RWPE2 (cell line): ENCODE measurements at regions not wholly inside any gene's neighbourhood (a gene's known extent, or its start where the extent isn't known, plus 50 kb on each side); places are given as distances from the start of the nearest gene placed in this dataset.
"Not testable (repeated sequence)": the region's sequence is repeated elsewhere in the genome, so short reads cannot be mapped to it uniquely, and the experiment has no call there.

Experiments used
- ATAC-seq: fragments of 200-7000 bp; cut with Tn5 transposase; 3 replicates; pipeline ENCODE4 v1.9.1; 2021; ENCODE audit warnings: low read depth
- DNase-seq: peaks from one replicate; pipeline ENCODE4 v3.0.0-alpha.2; 2020; ENCODE audit warnings: low spot score
- H3K27ac ChIP-seq: fragments of 450-650 bp; 2 replicates; pipeline ENCODE4 v1.5.1; 2017; ENCODE audit warnings: mild to moderate bottlenecking; ENCODE audit not compliant: poor library complexity, severe bottlenecking
- H3K27me3 ChIP-seq: fragments of 250-450 bp; sonication (Bioruptor Pico); 2 replicates; pipeline ENCODE4 v1.5.1; 2021; ENCODE audit warnings: mild to moderate bottlenecking, moderate library complexity; ENCODE audit not compliant: insufficient read depth, poor library complexity, severe bottlenecking
- H3K36me3 ChIP-seq: fragments of 250-450 bp; sonication (Bioruptor Pico); 2 replicates; pipeline ENCODE4 v1.5.1; 2020; ENCODE audit warnings: low read depth, mild to moderate bottlenecking, moderate library complexity
- H3K4me1 ChIP-seq: fragments of 250-450 bp; sonication (Bioruptor Pico); 2 replicates; pipeline ENCODE4 v1.5.1; 2021; ENCODE audit warnings: mild to moderate bottlenecking, moderate library complexity; ENCODE audit not compliant: insufficient read depth, poor library complexity, severe bottlenecking
- H3K4me3 ChIP-seq: fragments of 250-450 bp; sonication (Bioruptor Pico); 2 replicates; pipeline ENCODE4 v1.5.1; 2021; ENCODE audit warnings: mild to moderate bottlenecking, moderate library complexity; ENCODE audit not compliant: severe bottlenecking
- H3K9me3 ChIP-seq: fragments of 250-450 bp; sonication (Bioruptor Pico); 2 replicates; pipeline ENCODE4 v1.5.1; 2021; ENCODE audit warnings: mild to moderate bottlenecking, moderate library complexity; ENCODE audit not compliant: severe bottlenecking

DNA sequence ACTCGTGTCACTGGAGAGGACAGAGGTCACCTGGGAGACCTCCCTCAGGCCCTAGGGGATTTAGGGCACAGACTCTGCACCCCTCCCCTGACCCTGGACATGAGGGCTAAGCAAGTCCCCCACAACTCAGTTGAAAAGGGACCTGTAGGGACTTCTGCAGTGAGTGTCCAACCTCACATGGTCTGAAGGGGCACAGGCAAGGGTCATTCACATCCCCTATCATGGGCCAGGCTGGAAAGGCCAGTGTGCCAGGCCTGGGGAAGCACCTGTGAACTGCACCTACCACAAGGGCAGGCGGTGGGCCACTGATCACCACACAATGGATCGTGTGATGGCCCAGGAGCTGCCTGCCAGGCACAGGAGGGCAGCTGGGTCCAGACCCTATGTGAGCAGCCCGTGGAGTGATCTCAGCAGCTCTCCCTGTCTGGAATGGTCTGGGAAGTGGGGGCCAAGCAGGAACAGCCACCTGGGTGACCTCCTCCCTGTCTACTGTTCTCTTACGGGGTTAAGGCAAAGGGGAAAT lies 1502.6 kb upstream of the TPTE start:
- not testable (repeated sequence) for DNase-seq, H3K4me1 ChIP-seq, ATAC-seq, H3K36me3 ChIP-seq, H3K4me3 ChIP-seq, H3K27ac ChIP-seq, H3K9me3 ChIP-seq, H3K27me3 ChIP-seq

DNA sequence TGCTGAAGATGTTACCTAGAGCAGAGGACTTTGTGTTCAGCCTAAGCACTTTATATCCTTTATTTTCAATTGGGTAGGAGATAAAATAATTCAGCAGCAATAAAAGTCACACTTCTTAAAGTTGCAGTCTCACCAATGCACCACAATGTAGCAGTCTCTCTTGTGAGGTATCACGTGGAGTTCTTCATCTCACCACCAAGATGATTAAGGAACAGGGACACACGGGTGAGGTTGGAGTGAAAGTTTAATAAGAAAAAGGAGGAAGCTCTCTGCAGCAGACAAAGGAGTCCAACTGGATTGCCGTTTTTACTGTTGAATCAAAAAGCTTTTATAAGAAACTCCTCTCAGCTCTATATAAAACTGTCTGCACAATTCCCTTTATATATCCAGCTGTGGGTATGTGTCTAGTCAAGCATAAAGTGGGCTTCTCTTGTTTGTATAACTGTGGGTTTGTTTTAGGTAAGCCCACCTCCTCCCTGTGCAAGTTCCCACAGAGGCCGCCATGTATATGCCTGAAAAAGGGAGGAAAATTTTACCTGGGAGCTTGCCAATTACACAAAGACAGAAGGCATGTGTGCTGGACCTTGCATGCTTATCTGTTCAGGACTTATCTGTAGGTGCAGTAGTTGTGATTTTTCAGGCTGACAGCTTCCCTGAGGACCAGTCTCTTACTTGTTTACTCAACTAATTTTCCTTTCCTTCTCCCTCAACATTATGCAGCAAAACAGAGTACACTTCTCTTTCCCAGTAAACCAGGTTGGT lies 1497.2 kb upstream of the TPTE start:
- H3K9me3 ChIP-seq, ATAC-seq: not testable (repeated sequence)

DNA sequence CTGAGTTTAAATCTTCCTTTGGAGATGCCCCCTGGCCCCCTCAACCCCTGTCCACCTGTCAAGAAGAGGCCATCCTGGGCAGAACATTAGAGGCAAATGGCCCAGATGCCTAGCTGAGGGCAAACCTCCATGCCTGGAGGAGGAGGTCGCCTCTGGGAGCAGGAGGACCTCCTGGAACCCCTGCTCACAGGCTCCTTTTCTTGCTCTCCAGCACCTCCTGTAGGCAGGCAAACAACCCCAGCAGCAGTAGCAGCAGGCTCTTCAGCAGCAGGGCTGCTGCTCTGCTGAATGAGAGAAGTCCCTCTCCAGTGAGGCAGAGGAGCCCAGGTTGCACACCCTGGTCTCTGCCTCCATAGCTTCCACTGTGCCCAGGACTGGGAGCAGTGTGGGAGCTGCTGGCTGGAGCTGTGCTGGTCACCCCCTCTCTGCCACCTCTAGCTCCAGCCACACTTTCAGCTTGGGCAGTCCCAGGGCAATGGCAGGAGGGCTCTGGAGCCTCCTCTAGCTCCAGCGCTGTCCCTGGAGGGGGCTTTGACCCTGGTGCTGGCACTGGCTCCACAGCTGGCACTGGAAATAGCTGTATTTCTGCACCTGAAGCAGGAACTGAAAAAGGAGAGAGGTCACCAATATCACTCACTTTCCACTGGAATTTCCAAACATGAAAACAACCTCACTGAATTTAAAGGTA lies 1494.5 kb upstream of the TPTE start:
- not testable (repeated sequence) for H3K27ac ChIP-seq, DNase-seq, H3K4me1 ChIP-seq, H3K36me3 ChIP-seq, H3K4me3 ChIP-seq, H3K9me3 ChIP-seq, ATAC-seq, H3K27me3 ChIP-seq

More for the DNA sequence above, 1497.2 kb upstream of the TPTE start:
- not testable (repeated sequence) for H3K4me3 ChIP-seq, H3K4me1 ChIP-seq, H3K36me3 ChIP-seq, H3K27me3 ChIP-seq, DNase-seq, H3K27ac ChIP-seq

GRCh38 chr21:9027417-9027800 lies 1494.0 kb upstream of the TPTE start:
- H3K9me3 ChIP-seq, DNase-seq, H3K4me1 ChIP-seq, H3K27me3 ChIP-seq, H3K27ac ChIP-seq, H3K4me3 ChIP-seq, ATAC-seq, H3K36me3 ChIP-seq: not testable (repeated sequence)

DNA sequence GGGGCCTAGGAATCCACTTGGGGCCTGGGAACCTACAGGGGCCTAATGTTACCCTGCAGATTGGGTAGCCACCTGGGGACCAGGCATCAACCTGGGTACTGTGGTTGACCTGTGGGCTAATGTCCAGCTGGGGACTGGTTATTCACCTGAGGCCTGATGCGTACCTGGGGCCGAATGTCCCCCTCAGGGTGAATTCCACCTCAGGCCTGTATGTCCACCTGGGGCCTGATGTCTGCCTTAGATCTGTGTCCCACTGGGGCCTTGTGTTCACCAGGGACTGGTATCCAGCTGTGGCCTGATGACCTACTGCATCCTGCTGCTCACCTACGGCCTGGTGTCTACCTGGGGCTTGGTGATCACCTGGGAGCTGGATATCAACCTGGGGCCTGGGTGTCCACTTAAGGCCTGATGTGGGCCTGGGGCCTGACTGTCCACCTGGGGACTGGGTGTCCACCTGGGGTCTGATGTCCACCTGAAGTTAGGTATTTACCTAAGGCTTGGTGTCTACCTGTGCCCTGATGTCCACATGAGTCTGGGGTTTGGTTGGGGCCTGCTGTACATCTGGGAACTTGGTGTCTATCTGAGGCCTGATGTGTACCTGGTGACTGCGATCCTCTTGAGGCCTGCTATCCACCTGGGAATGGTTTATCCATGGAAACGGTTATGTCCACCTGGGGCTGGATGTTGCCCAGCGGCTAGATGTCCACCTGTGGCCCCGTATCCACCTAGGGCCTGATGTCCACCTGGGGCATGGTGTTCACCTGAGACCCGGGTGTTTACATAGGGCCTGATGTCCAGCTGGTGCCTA lies 1492.6 kb upstream of the TPTE start:
- not testable (repeated sequence) for H3K27ac ChIP-seq, ATAC-seq, H3K9me3 ChIP-seq

GRCh38 chr21:9030141-9030665 lies 1491.2 kb upstream of the TPTE start:
- not testable (repeated sequence) for H3K36me3 ChIP-seq, H3K27me3 ChIP-seq, DNase-seq, H3K9me3 ChIP-seq, H3K4me3 ChIP-seq, H3K4me1 ChIP-seq, ATAC-seq, H3K27ac ChIP-seq

More for the DNA sequence above, 1492.6 kb upstream of the TPTE start:
- H3K27me3 ChIP-seq, DNase-seq, H3K4me1 ChIP-seq, H3K4me3 ChIP-seq, H3K36me3 ChIP-seq: not testable (repeated sequence)

DNA sequence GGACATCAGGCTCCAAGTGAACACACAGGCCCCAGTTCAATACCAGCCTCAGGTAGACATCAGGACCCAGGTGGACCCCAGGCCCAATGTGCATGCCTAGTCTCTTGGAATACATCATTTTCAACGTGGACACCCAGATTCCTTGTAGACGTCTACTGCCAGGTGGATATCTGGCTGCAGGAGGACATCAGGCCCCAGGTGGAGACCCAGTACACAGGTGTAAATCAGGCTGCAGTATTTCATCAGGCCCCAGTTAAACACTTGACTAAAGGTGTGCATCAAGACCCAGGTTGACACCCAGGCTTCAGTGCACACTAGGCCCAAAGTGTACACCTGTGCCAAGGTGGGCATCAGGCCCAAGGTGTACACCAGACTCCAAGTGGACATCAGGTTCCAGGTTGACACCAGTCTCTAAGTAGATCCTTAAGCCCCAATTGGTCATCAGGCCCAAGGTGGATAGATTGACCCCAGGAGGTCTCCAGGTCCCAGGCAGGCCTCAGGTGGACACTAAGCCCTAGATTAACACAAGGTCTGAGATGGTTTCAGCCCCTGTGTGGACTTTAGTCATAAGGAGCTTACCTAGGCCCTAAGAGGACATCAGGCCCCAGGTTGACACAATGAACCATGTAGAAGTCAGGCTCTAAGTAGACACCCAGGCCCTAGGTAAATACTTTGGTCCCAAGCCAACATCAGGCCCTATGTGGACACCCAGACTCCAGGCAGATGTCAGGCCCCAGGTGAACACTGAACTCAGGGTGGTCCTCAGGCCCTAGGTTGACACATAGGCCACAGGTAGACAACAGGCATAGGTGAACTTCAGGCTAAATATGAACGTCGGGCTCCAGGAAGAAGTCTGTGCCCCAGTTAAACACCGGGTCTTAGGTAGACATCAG lies 1489.7 kb upstream of the TPTE start:
- not testable (repeated sequence) for H3K27ac ChIP-seq, H3K4me1 ChIP-seq, ATAC-seq, H3K4me3 ChIP-seq, H3K9me3 ChIP-seq, DNase-seq, H3K27me3 ChIP-seq, H3K36me3 ChIP-seq

- not testable (repeated sequence) for H3K27ac ChIP-seq, H3K4me1 ChIP-seq, H3K4me3 ChIP-seq, H3K9me3 ChIP-seq, H3K36me3 ChIP-seq, H3K27me3 ChIP-seq, ATAC-seq, DNase-seq
Measured at GRCh38 chr21:9032547-9032946, 1488.8 kb upstream of the TPTE start.

GRCh38 chr21:9033295-9033694 lies 1488.1 kb upstream of the TPTE start:
- not testable (repeated sequence) for H3K9me3 ChIP-seq, H3K27me3 ChIP-seq, ATAC-seq, H3K4me1 ChIP-seq, H3K36me3 ChIP-seq, H3K4me3 ChIP-seq, H3K27ac ChIP-seq
- DNase-seq = peak; percentile 69

DNA sequence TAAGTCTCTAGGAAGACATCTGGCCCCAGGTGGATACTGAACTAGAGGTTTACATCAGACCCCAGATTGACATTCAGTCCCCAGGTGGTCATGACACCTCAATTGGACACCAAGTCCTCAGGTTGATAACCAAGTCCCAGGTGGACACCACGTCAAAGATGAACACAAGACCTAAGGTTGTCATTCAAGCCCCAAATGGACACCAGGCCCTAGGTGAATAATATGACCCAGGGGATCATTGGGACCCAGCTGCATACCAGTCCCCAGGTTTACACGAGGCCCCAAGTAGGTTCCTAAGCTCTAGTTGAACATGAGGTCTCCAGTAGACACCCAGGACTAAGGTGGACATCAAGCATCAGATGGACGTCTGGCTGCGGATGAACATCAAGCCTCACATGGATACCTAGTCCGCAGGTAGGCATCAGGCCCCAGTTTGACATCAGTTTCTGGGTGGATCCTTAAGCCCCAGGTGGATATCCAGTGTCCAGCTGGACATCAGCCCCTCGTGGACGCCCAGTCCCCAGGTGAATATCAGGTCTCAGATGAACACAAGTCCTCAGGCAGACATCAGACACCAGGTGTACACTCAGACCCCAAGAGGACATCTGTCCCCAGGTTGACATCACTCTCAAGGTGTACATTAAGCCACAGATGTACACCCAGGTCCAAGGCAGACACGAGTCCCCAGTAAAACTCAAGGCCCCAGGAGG lies 1486.7 kb upstream of the TPTE start:
- not testable (repeated sequence) for ATAC-seq, H3K27me3 ChIP-seq, H3K4me3 ChIP-seq, H3K4me1 ChIP-seq, H3K36me3 ChIP-seq, H3K27ac ChIP-seq, H3K9me3 ChIP-seq
- DNase-seq = peak; percentile 56
